Body of pancreas (tissue), 4 donors: ENCODE measurements at regions not wholly inside any gene's neighbourhood (a gene's known extent, or its start where the extent isn't known, plus 50 kb on each side); places are given as distances from the start of the nearest gene placed in this dataset.

ENCODE experiments used
- ATAC-seq: fragments of 150-250 bp; one replicate; pipeline ENCODE4 v1.9.1; 2016
- DNase-seq, 4 donors: peaks; one replicate each; pipeline ENCODE4 v3.0.0-alpha.2; 2019
- H3K27ac ChIP-seq, 4 donors: fragments of 200-600 bp; sonication (generic); 1 replicate in 3 of 4; 2 replicates in 1 of 4; pipeline versions ENCODE4 v1.5.1 to v1.6.1; 2016 to 2019; ENCODE audit warnings: mild to moderate bottlenecking in 1 of 4, mixed read lengths in 1 of 4, moderate library complexity in 1 of 4
- H3K27me3 ChIP-seq, 2 donors: fragments of 200-600 bp; sonication (generic); one replicate each; pipeline ENCODE4 v1.6.0; 2016; ENCODE audit warnings: mild to moderate bottlenecking in 1 of 2
- H3K36me3 ChIP-seq, 2 donors: fragments of 200-600 bp; sonication (generic); replicated peaks in 1 of 2; 2 replicates each; pipeline ENCODE4 v1.5.1; 2016; ENCODE audit warnings: low read depth in 2 of 2; ENCODE audit not compliant: insufficient read depth in 1 of 2
- H3K4me1 ChIP-seq: fragments of 200-600 bp; sonication (generic); one replicate; pipeline ENCODE4 v1.6.0; 2016
- H3K4me3 ChIP-seq, 2 donors: fragments of 200-600 bp; sonication (generic); 1 replicate in 1 of 2; 2 replicates in 1 of 2; pipeline ENCODE4 v1.5.1; 2016 to 2019
- H3K9me3 ChIP-seq, 3 donors: fragments of 200-600 bp; sonication (generic); 1 replicate in 2 of 3; 2 replicates in 1 of 3; pipeline ENCODE4 v1.5.1; 2016
- CTCF ChIP-seq, 7 experiments: fragments of 450-650 bp in 4 of 7; fragments of 200-600 bp in 3 of 7; sonication (generic) in 3 of 7; IDR thresholded peaks; one replicate each; pipeline ENCODE4 v1.5.1; 2016 to 2019; ENCODE audit warnings: antibody characterized with exemption in 7 of 7
- POLR2A ChIP-seq, 3 donors: fragments of 450-650 bp; IDR thresholded peaks; one replicate each; pipeline ENCODE4 v1.6.1; 2016; ENCODE audit warnings: antibody characterized with exemption in 3 of 3, mild to moderate bottlenecking in 2 of 3
- WGBS, 2 donors: methylation state at CpG; one replicate each; pipeline ENCODE4 v1.1.5; 2017; 5-methylcytosine and 5-hydroxymethylcytosine counted together
- intact Hi-C: fragments of 100-400 bp; cut with DNase I; formaldehyde crosslinking; loops from one replicate; pipeline ENCODE4 v1.15.1; 2023

DNA sequence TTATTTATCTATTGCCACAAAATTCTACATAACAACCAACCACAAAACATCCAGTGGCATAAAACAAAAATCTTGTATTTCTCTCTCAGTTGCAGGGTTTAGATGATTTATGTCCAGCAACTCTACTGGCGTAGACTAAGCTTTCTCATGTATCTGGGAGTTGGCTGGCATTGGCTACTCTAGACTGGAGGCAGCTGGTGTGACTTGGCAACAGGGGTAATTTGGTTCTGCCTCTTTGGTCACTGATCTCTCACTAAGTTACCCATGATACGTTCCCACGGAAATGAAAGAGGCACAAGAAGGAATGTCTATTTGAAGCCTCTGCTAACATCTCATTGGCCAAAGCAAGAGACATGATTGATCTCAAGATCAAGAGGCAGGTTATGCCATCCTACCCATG lies 144.0 kb downstream of the HS3ST3B1 start:
- Histone ChIP-seq H3K27ac (no peak overlapping the region), H3K4me3 (no peak overlapping the region), H3K27me3 (peaks cover 0 to 6% of the 10 kb centered on the region in 2 donors), H3K4me1 (no peaks in the 10 kb centered on the region), H3K9me3 (no peaks in the 10 kb centered on the region), H3K36me3 (no peaks in the 10 kb centered on the region)
- WGBS, 2 donors, result 73 to 81% methylated on average over 3 of the region's 3 CpGs
- ATAC-seq (no peak), DNase-seq (no peak)
- intact Hi-C loops, result no loop called here
- TF ChIP-seq POLR2A (IDR thresholded peaks at IDR 0.05), result no peak
- no peak for TF ChIP-seq CTCF (IDR thresholded peaks at IDR 0.05)

- no peaks in the 10 kb centered on the region for H3K36me3 ChIP-seq
- no peak overlapping the region for H3K4me3 ChIP-seq
- no peak overlapping the region for H3K27ac ChIP-seq
- H3K27me3 ChIP-seq, result peaks cover 0 to 6% of the 10 kb centered on the region in 2 donors
- intact Hi-C loops, result no loop called here
- DNase-seq, result no peak
- 24 to 32% methylated on average over 4 of the region's 4 CpGs for WGBS, 2 donors
- TF ChIP-seq CTCF (IDR thresholded peaks at IDR 0.05) (no peak), POLR2A (IDR thresholded peaks at IDR 0.05) (no peak)
- H3K9me3 ChIP-seq, result no peaks in the 10 kb centered on the region
- no peak for ATAC-seq
- H3K4me1 ChIP-seq, result no peaks in the 10 kb centered on the region
These were observed 142.1 kb downstream of the HS3ST3B1 start for GRCh38 chr17:14442798-14443528.

- Histone ChIP-seq H3K27ac (no peak overlapping the region), H3K9me3 (no peaks in the 10 kb centered on the region)
- intact Hi-C loops, result no loop called here
These were observed 136.3 kb downstream of the HS3ST3B1 start for GRCh38 chr17:14437176-14437575.

GRCh38 chr17:14436266-14436665 lies 135.4 kb downstream of the HS3ST3B1 start:
- intact Hi-C loops, result no loop called here
- TF ChIP-seq CTCF (IDR thresholded peaks at IDR 0.05), result no peak
- TF ChIP-seq POLR2A (IDR thresholded peaks at IDR 0.05), result no peak
- no peaks in the 10 kb centered on the region for H3K9me3 ChIP-seq
- no peaks in the 10 kb centered on the region for H3K4me1 ChIP-seq
- 80 to 84% methylated on average over 4 of the region's 4 CpGs for WGBS, 2 donors
- ATAC-seq (no peak), DNase-seq (no peak)
- no peak overlapping the region for H3K27ac ChIP-seq
- no peak overlapping the region for H3K4me3 ChIP-seq
- no peaks in the 10 kb centered on the region for H3K36me3 ChIP-seq
- no peaks in the 10 kb centered on the region for H3K27me3 ChIP-seq

More at GRCh38 chr17:14437176-14437575, 136.3 kb downstream of the HS3ST3B1 start:
- no peak for DNase-seq
- Histone ChIP-seq H3K36me3 (no peaks in the 10 kb centered on the region), H3K4me1 (no peaks in the 10 kb centered on the region), H3K4me3 (no peak overlapping the region), H3K27me3 (no peaks in the 10 kb centered on the region)
- 62 to 74% methylated on average over 4 of the region's 4 CpGs for WGBS, 2 donors
- TF ChIP-seq CTCF (IDR thresholded peaks at IDR 0.05) (no peak), POLR2A (IDR thresholded peaks at IDR 0.05) (no peak)
- ATAC-seq, result no peak

GRCh38 chr17:14434506-14434905 lies 133.6 kb downstream of the HS3ST3B1 start:
- intact Hi-C loops, result no loop called here
- Histone ChIP-seq H3K4me1 (no peaks in the 10 kb centered on the region), H3K9me3 (no peaks in the 10 kb centered on the region), H3K27ac (no peak overlapping the region), H3K27me3 (no peaks in the 10 kb centered on the region), H3K36me3 (no peaks in the 10 kb centered on the region), H3K4me3 (no peak overlapping the region)
- DNase-seq (no peak), ATAC-seq (no peak)
- TF ChIP-seq POLR2A (IDR thresholded peaks at IDR 0.05) (no peak), CTCF (IDR thresholded peaks at IDR 0.05) (no peak)
